Large intestine (tissue), 3 donors: ENCODE measurements at regions not wholly inside any gene's neighbourhood (a gene's known extent, or its start where the extent isn't known, plus 50 kb on each side); places are given as distances from the start of the nearest gene placed in this dataset.
"Not testable (repeated sequence)": the region's sequence is repeated elsewhere in the genome, so short reads cannot be mapped to it uniquely, and the experiment has no call there.

Experiments used
- DNase-seq, 2 donors: peaks; one replicate each; pipeline versions ENCODE4 v3.0.0 to v3.0.0-alpha.2; 2013
- H3K27ac ChIP-seq: one replicate; pipeline ENCODE4 v1.5.1; 2013; ENCODE audit warnings: low read length
- H3K27me3 ChIP-seq: 2 replicates; pipeline ENCODE4 v1.6.1; 2013; ENCODE audit warnings: low read length; ENCODE audit not compliant: control insufficient read depth, insufficient read depth
- H3K36me3 ChIP-seq: 2 replicates; pipeline ENCODE4 v1.6.1; 2013; ENCODE audit warnings: low read length; ENCODE audit not compliant: control insufficient read depth, insufficient read depth
- H3K4me1 ChIP-seq: one replicate; pipeline ENCODE4 v1.6.1; 2013; ENCODE audit warnings: low read length; ENCODE audit not compliant: control insufficient read depth, insufficient read depth
- H3K4me3 ChIP-seq: one replicate; pipeline ENCODE4 v1.5.1; 2013; ENCODE audit warnings: low read length
- H3K9me3 ChIP-seq: one replicate; pipeline ENCODE4 v1.6.1; 2013; ENCODE audit warnings: mild to moderate bottlenecking, low read depth, low read length, moderate library complexity; ENCODE audit not compliant: control insufficient read depth
- WGBS: methylation state at CpG from one replicate; pipeline ENCODE4 v1.1.5; 2013; ENCODE audit warnings: low lambda C conversion rate; ENCODE audit not compliant: insufficient coverage; 5-methylcytosine and 5-hydroxymethylcytosine counted together

DNA sequence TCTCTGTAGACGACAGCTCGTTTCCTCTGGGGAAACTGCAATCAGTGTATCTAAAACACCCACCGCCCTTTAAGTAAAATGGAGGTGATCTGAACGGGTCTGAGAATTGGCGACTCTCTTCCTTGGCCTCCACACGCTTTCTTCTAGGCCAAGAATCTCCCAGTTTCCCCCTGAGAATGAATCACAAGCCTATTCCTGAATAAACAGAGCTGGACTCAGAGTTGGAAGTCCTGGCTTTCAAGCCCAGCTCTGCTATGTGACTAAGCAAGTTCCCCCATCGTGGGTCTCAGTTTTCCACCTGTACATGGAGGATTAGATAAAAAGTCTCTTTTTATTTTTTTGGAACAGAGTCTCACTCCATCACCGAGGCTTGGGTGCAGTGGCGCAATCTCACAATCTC, 200.4 kb downstream of the MN1 start:
- H3K4me3 ChIP-seq = no peak overlapping the region
- no peaks in the 10 kb centered on the region for H3K4me1 ChIP-seq
- WGBS = no CpG with 5 or more reads among the region's 9 CpGs
- peaks cover 2% of the 10 kb centered on the region for H3K27me3 ChIP-seq
- no peaks in the 10 kb centered on the region for H3K36me3 ChIP-seq
- DNase-seq = no peak
- peaks cover 2% of the 10 kb centered on the region for H3K9me3 ChIP-seq
- H3K27ac ChIP-seq = no peak overlapping the region

DNA sequence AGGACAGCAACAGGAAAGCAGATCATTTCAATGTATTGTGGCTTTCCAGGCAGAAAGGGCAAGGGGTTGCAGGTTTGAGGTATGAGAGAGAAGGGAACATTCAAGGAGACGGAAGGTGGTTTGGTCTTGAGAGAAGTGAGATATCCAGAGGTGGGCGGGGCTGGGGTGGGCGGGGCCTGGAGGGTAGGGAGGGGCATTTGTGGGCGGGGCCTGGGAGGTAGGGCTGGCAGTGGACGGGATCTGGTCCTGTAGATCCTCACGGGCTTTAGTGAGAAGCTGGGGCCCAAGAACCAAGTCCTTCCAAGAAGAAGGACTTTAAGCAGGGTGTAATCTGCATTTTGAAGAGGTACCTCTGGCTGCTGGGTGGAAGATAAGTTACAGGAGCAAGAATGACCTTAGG, 199.2 kb downstream of the MN1 start:
- H3K27me3 ChIP-seq = peaks cover 2% of the 10 kb centered on the region
- H3K27ac ChIP-seq = no peak overlapping the region
- H3K9me3 ChIP-seq = peaks cover 2% of the 10 kb centered on the region
- WGBS = no CpG with 5 or more reads among the region's 6 CpGs
- no peak overlapping the region for H3K4me3 ChIP-seq
- no peaks in the 10 kb centered on the region for H3K4me1 ChIP-seq
- no peaks in the 10 kb centered on the region for H3K36me3 ChIP-seq
- DNase-seq = no peak

DNA sequence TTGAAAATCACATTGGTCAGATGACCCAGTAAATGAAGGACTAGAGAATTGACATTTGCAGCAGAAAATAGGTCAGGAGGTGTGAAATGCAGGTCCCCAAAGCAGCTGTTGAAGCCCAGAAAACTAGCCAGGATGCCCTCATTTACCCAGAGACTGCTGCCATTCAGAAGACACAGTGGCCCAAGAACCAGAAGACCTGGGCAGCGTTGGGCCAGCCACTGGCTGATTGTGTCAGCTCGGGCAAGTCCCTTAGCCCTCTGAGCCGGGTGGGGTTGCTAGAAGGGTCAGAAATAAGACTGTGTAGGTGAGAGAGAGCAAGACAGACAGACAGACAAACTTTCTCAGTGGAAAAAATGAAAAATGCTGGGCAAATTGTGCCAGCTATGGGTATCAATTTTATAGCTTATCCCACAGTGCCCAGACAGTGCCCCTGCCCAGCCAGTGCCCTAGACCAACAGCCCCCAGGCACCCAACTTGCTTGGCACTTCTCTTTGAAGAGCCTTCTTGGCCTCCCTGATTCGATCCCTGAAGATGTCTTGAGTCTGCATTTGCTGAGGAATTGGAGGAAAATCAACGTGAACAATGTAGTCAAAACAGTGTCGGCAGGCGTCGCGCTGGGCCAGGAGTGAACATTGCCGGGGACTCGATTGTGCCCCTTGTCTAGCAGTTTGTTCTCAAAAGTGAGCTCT, 198.3 kb downstream of the MN1 start:
- no peak overlapping the region for H3K27ac ChIP-seq
- H3K9me3 ChIP-seq = peaks cover 2% of the 10 kb centered on the region
- H3K4me1 ChIP-seq = no peaks in the 10 kb centered on the region
- H3K27me3 ChIP-seq = peaks cover 2% of the 10 kb centered on the region
- H3K36me3 ChIP-seq = no peaks in the 10 kb centered on the region
- no CpG with 5 or more reads among the region's 11 CpGs for WGBS
- no peak for DNase-seq
- H3K4me3 ChIP-seq = no peak overlapping the region

DNA sequence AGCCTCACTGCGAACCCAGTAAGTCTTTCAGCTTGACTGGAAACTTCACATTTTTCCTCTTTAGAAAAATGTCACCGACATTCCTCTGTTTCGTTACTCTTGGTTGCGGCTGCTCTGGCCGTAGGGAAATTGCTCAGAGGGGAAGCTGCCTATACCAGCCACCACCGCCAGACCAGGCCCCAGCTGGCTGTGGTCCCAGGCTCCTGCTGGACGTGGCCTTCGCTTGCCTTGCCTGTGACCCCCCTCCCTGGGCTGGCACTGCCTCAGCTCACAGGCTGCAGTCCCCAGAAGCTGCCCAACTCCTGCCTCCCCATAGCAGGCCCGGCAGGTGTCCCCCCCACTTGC, 197.8 kb downstream of the MN1 start:
- no peaks in the 10 kb centered on the region for H3K36me3 ChIP-seq
- no peaks in the 10 kb centered on the region for H3K4me1 ChIP-seq
- no peak overlapping the region for H3K27ac ChIP-seq
- WGBS = no CpG with 5 or more reads among the region's 9 CpGs
- peaks cover 2% of the 10 kb centered on the region for H3K27me3 ChIP-seq
- no peak overlapping the region for H3K4me3 ChIP-seq
- DNase-seq = no peak
- peaks cover 2% of the 10 kb centered on the region for H3K9me3 ChIP-seq

DNA sequence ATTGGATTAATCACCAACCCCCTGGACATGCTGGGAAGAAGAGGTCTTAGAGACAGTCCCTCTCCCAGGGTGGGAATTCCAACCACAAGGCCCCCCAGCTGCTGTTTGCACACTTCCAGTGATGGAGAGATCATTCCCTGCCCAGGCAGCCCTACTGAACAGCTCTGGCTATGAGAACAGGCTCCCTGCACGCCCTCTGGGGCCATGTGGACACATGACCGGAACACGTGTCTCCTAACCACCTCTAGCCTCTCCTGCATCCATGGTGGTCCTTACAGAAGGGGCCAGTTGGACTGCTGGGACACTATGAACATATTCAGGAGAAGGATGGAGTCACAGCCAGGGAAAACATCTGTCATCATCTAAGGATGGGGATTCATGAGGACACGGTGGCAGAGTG, 196.2 kb downstream of the MN1 start:
- no peaks in the 10 kb centered on the region for H3K4me1 ChIP-seq
- no CpG with 5 or more reads among the region's 4 CpGs for WGBS
- H3K27me3 ChIP-seq = peaks cover 2% of the 10 kb centered on the region
- H3K4me3 ChIP-seq = no peak overlapping the region
- peaks cover 2% of the 10 kb centered on the region for H3K9me3 ChIP-seq
- no peak for DNase-seq
- H3K36me3 ChIP-seq = no peaks in the 10 kb centered on the region
- H3K27ac ChIP-seq = no peak overlapping the region

DNA sequence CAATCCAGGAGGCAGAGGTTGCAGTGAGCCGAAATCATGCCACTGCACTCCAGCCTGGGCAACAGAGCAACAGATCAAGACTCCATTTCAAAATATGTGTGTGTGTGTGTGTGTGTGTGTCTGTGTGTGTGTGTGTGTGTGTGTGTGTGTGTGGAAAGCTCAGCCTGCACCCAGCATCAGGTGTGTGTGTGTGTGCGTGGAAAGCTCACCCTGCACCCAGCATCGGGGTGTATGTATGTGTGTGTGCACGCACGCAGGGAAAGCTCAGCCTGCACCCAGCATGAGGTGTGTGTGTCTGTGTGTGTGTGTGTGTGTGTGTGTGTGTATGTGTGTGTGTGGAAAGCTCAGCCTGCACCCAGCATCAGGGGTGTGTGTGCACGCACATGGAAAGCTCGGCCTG, 193.8 kb downstream of the MN1 start:
- not testable (repeated sequence) for H3K4me1 ChIP-seq, DNase-seq, H3K27ac ChIP-seq, H3K9me3 ChIP-seq, H3K36me3 ChIP-seq, H3K4me3 ChIP-seq
- H3K27me3 ChIP-seq = peaks cover 10% of the 10 kb centered on the region
- WGBS = no CpG with 5 or more reads among the region's 7 CpGs

DNA sequence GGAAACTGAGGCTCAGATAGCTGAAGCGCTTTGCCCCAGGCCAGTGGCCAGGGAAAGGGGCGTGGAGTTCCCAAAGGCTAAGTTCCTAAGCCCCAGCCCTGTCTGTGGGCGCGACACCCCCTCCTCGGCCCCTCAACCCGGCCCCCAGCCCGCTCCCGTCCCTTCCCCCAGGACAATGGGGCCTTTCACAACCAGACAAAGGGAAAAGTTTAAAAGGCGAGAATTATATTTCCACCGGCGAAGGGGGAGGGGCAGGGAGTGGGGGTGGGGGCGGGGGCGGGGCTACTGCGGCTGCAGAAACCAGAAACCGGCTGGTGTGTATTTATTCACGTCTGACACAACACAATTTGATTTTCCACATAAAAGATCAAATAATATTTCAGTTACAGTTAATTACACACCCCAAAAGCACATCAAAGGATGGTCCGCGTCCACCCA, 192.1 kb downstream of the MN1 start:
- Histone ChIP-seq H3K36me3 (no peaks in the 10 kb centered on the region), H3K9me3 (peaks cover 5% of the 10 kb centered on the region), H3K27ac (no peak overlapping the region), H3K27me3 (peaks cover 27% of the 10 kb centered on the region), H3K4me1 (no peaks in the 10 kb centered on the region), H3K4me3 (no peak overlapping the region)
- 92% methylated on average over 2 of the region's 18 CpGs for WGBS
- no peak for DNase-seq

DNA sequence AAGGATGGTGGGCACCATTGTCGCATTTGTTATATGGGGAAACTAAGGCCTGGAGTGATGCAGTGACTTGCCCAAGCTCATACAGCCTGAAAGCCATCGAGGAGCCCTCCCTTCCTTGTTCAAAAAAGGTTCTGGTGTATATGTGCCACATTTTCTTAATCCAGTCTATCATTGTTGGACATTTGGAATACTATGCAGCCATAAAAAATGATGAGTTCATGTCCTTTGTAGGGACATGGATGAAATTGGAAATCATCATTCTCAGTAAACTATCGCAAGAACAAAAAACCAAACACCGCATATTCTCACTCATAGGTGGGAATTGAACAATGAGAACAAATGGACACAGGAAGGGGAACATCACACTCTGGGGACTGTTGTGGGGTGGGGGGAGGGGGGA, 191.4 kb downstream of the MN1 start:
- not testable (repeated sequence) for H3K4me3 ChIP-seq, H3K9me3 ChIP-seq, H3K4me1 ChIP-seq, H3K27ac ChIP-seq, DNase-seq, H3K36me3 ChIP-seq
- no CpG with 5 or more reads among the region's 4 CpGs for WGBS
- H3K27me3 ChIP-seq = peaks cover 34% of the 10 kb centered on the region

DNA sequence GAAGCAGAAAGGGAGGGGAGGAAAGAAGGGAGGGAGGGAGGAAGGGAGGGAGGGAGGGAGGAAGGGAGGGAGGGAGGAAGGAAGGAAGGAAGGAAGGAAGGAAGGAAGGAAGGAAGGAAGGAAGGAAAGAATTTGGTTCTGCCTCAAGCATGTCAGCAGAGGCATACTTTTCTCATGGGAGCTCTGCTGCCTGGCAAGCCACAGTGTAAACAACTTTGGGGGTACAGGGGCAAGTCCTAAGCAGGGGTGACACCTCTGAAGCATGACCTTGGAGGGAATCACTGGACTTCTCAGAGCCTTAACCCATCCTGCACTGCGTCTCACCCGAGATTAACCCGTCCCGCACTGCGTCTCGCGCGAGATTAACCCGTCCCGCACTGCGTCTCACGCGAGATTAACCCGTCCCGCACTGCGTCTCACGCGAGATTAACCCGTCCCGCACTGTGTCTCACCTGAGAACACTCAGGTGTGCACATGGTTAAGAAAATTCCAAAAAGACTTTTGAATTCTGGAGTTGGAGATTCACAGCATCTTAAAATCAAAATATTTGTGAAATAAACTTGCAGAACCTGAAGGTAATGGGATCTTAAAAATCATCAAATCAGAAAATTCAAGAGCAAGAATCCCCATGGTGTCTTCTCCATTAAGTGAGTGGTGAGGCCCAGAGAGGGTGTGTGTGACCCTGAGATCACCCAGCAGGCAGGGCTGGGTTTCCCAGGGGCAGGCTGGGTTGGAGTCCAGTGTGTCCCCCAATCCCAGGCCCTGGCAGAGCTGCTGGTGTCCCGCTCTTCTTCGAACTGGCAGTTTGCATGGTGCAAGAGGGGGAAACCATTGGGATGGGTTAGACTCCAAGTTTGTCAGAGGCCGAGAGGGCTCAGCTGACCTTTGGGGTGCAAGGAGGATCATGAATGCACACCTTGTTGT, 190.4 kb downstream of the MN1 start:
- Histone ChIP-seq H3K4me1 (no peaks in the 10 kb centered on the region), H3K4me3 (no peak overlapping the region), H3K27ac (no peak overlapping the region), H3K9me3 (peaks cover 6% of the 10 kb centered on the region), H3K36me3 (no peaks in the 10 kb centered on the region), H3K27me3 (peaks cover 41% of the 10 kb centered on the region)
- 91% methylated on average over 10 of the region's 23 CpGs for WGBS
- no peak for DNase-seq

DNA sequence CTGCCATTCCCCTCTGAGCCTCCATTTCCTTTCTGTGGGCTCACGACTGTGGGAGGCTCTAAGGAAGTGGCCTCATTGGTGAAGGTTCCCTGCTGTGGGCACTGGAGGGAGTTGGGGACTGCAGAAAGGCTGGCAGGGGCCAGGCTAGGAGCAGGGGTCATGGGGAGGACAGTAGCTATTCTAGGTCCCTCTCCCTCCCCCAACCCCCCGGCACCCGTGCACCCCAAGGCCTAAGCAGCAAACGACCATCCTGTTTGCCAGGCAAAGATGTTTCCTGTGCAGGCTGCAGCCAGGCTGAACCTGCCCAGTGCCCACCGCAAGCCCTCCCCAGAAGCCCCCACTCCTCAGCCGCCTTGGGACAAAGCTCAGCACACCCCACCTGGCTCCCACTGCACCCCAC, 189.4 kb downstream of the MN1 start:
- peaks cover 6% of the 10 kb centered on the region for H3K9me3 ChIP-seq
- no peaks in the 10 kb centered on the region for H3K36me3 ChIP-seq
- no peaks in the 10 kb centered on the region for H3K4me1 ChIP-seq
- peaks cover 41% of the 10 kb centered on the region for H3K27me3 ChIP-seq
- DNase-seq = no peak
- no peak overlapping the region for H3K4me3 ChIP-seq
- WGBS = no CpG with 5 or more reads among the region's 6 CpGs
- no peak overlapping the region for H3K27ac ChIP-seq
